ENCODE measurements at regions not wholly inside any gene's neighbourhood (a gene's known extent, or its start where the extent isn't known, plus 50 kb on each side); places are given as distances from the start of the nearest gene placed in this dataset.

GRCh38 chr10:130244928-130245495 is 108.8 kb downstream of the GLRX3 start:
- no peak for TF ChIP-seq CTCF (IDR thresholded peaks at IDR 0.05; ENCODE audit: low read depth, low read length)

GRCh38 chr10:130246113-130246512 is 109.9 kb downstream of the GLRX3 start:
- H3K4me3 ChIP-seq (replicated peaks in 1 of 2; ENCODE audit: low read depth in 2 of 2, low read length in 2 of 2): no peak overlapping the region
- TF ChIP-seq CTCF (IDR thresholded peaks at IDR 0.05; ENCODE audit: low read depth, low read length): no peak
- no peak for DNase-seq (ENCODE audit: low read depth in 2 of 2)

More at GRCh38 chr10:130244928-130245495, 108.8 kb downstream of the GLRX3 start:
- no peak overlapping the region for H3K4me3 ChIP-seq (replicated peaks in 1 of 2; ENCODE audit: low read depth in 2 of 2, low read length in 2 of 2)
- no peak for DNase-seq (ENCODE audit: low read depth in 2 of 2)

GRCh38 chr10:130250127-130250526 is 113.9 kb downstream of the GLRX3 start:
- DNase-seq (ENCODE audit: low read depth in 2 of 2): no peak
- TF ChIP-seq CTCF (IDR thresholded peaks at IDR 0.05; ENCODE audit: low read depth, low read length): no peak

GRCh38 chr10:130251766-130252165 is 115.6 kb downstream of the GLRX3 start:
- H3K4me3 ChIP-seq (replicated peaks in 1 of 2; ENCODE audit: low read depth in 2 of 2, low read length in 2 of 2): no peak overlapping the region
- DNase-seq (ENCODE audit: low read depth in 2 of 2): no peak
- TF ChIP-seq CTCF (IDR thresholded peaks at IDR 0.05; ENCODE audit: low read depth, low read length): no peak

More at GRCh38 chr10:130250127-130250526, 113.9 kb downstream of the GLRX3 start:
- no peak overlapping the region for H3K4me3 ChIP-seq (replicated peaks in 1 of 2; ENCODE audit: low read depth in 2 of 2, low read length in 2 of 2)

GRCh38 chr10:130254243-130254642 is 118.1 kb downstream of the GLRX3 start:
- H3K4me3 ChIP-seq (replicated peaks in 1 of 2; ENCODE audit: low read depth in 2 of 2, low read length in 2 of 2): no peak overlapping the region
- TF ChIP-seq CTCF (IDR thresholded peaks at IDR 0.05; ENCODE audit: low read depth, low read length): no peak
- no peak for DNase-seq (ENCODE audit: low read depth in 2 of 2)

GRCh38 chr10:130254662-130255061 is 118.5 kb downstream of the GLRX3 start:
- no peak overlapping the region for H3K4me3 ChIP-seq (replicated peaks in 1 of 2; ENCODE audit: low read depth in 2 of 2, low read length in 2 of 2)
- no peak for DNase-seq (ENCODE audit: low read depth in 2 of 2)
- no peak for TF ChIP-seq CTCF (IDR thresholded peaks at IDR 0.05; ENCODE audit: low read depth, low read length)

- DNase-seq (ENCODE audit: low read depth in 2 of 2): no peak
- H3K4me3 ChIP-seq (replicated peaks in 1 of 2; ENCODE audit: low read depth in 2 of 2, low read length in 2 of 2): no peak overlapping the region
- TF ChIP-seq CTCF (IDR thresholded peaks at IDR 0.05; ENCODE audit: low read depth, low read length): no peak
Measured at GRCh38 chr10:130255777-130256176, 119.6 kb downstream of the GLRX3 start.
